ENCODE measurements at regions not wholly inside any gene's neighbourhood (a gene's known extent, or its start where the extent isn't known, plus 50 kb on each side); places are given as distances from the start of the nearest gene placed in this dataset.

GRCh38 chr5:118257066-118257465 lies 731.3 kb downstream of the DTWD2 start:
- DNase-seq = no peak

- no peak for DNase-seq
These were observed 734.9 kb downstream of the DTWD2 start for GRCh38 chr5:118253225-118254061.

- DNase-seq = no peak
These were observed 739.0 kb downstream of the DTWD2 start for GRCh38 chr5:118249386-118249785.

- DNase-seq = no peak
These were observed 740.9 kb downstream of the DTWD2 start for GRCh38 chr5:118247458-118247857.

- no peak for DNase-seq
These were observed 744.7 kb downstream of the DTWD2 start for GRCh38 chr5:118243613-118244012.

- no peak for DNase-seq
These were observed 745.3 kb downstream of the DTWD2 start for GRCh38 chr5:118243068-118243467.

GRCh38 chr5:118236108-118236849 lies 752.1 kb downstream of the DTWD2 start:
- DNase-seq = no peak

- DNase-seq = no peak
These were observed 754.7 kb downstream of the DTWD2 start for GRCh38 chr5:118233606-118234005.

- DNase-seq = no peak
These were observed 759.9 kb downstream of the DTWD2 start for GRCh38 chr5:118228489-118228888.

- no peak for DNase-seq
These were observed 763.8 kb downstream of the DTWD2 start for GRCh38 chr5:118224546-118224945.

- DNase-seq = no peak
These were observed 767.7 kb downstream of the DTWD2 start for GRCh38 chr5:118220556-118221195.

GRCh38 chr5:118211606-118212005 lies 776.7 kb downstream of the DTWD2 start:
- DNase-seq = no peak

- no peak for DNase-seq
These were observed 780.3 kb downstream of the DTWD2 start for GRCh38 chr5:118208031-118208453.

- no peak for DNase-seq
These were observed 788.5 kb downstream of the DTWD2 start for GRCh38 chr5:118199801-118200200.

- DNase-seq = no peak
These were observed 792.1 kb downstream of the DTWD2 start for GRCh38 chr5:118196229-118196628.

- no peak for DNase-seq
These were observed 793.1 kb downstream of the DTWD2 start for GRCh38 chr5:118195211-118195610.

GRCh38 chr5:118193194-118193905 lies 795.0 kb downstream of the DTWD2 start:
- no peak for DNase-seq

- no peak for DNase-seq
These were observed 803.3 kb downstream of the DTWD2 start for GRCh38 chr5:118185018-118185417.

- DNase-seq = no peak
These were observed 812.2 kb downstream of the DTWD2 start for GRCh38 chr5:118176146-118176545.

- DNase-seq = no peak
These were observed 813.7 kb downstream of the DTWD2 start for GRCh38 chr5:118174671-118175070.

GRCh38 chr5:118173340-118173739 lies 815.0 kb downstream of the DTWD2 start:
- DNase-seq = no peak

GRCh38 chr5:118165619-118166018 lies 822.7 kb downstream of the DTWD2 start:
- DNase-seq = no peak

- DNase-seq = no peak
These were observed 832.2 kb downstream of the DTWD2 start for GRCh38 chr5:118156181-118156580.
